NCI-H2227 (cell line): ENCODE measurements at regions not wholly inside any gene's neighbourhood (a gene's known extent, or its start where the extent isn't known, plus 50 kb on each side); places are given as distances from the start of the nearest gene placed in this dataset.
"Not testable (repeated sequence)": the region's sequence is repeated elsewhere in the genome, so short reads cannot be mapped to it uniquely, and the experiment has no call there.

Experiments
- DNase-seq: peaks from one replicate; lab custom pipeline; 2025; ENCODE audit not compliant: unreplicated experiment; lab: John Stamatoyannopoulos, UW

- DNase-seq: no peak
Measured at GRCh38 chrX:27162496-27162895, 300.6 kb downstream of the PPP4R3C start.

GRCh38 chrX:27156921-27157320 is 306.2 kb downstream of the PPP4R3C start:
- DNase-seq: not testable (repeated sequence)

GRCh38 chrX:27136325-27136724 is 326.8 kb downstream of the PPP4R3C start:
- DNase-seq: no peak

- DNase-seq: no peak
Measured at GRCh38 chrX:27132862-27133261, 330.3 kb downstream of the PPP4R3C start.

- DNase-seq: not testable (repeated sequence)
Measured at GRCh38 chrX:27087176-27087575, 376.0 kb downstream of the PPP4R3C start.

- DNase-seq: no peak
Measured at GRCh38 chrX:27086237-27086636, 376.9 kb downstream of the PPP4R3C start.

GRCh38 chrX:27085346-27085745 is 377.8 kb downstream of the PPP4R3C start:
- DNase-seq: no peak

- DNase-seq: no peak
Measured at GRCh38 chrX:27078371-27078770, 384.8 kb downstream of the PPP4R3C start.

GRCh38 chrX:27057883-27058282 is 405.3 kb downstream of the PPP4R3C start:
- DNase-seq: no peak

GRCh38 chrX:27039332-27039731 is 423.8 kb downstream of the PPP4R3C start:
- no peak for DNase-seq

- DNase-seq: no peak
Measured at GRCh38 chrX:27008486-27008885, 454.7 kb downstream of the PPP4R3C start.

- DNase-seq: no peak
Measured at GRCh38 chrX:26999634-27000033, 463.5 kb downstream of the PPP4R3C start.

GRCh38 chrX:26958261-26958660 is 504.9 kb downstream of the PPP4R3C start:
- no peak for DNase-seq

GRCh38 chrX:26954029-26954428 is 509.1 kb downstream of the PPP4R3C start:
- no peak for DNase-seq

GRCh38 chrX:26952213-26952612 is 510.9 kb downstream of the PPP4R3C start:
- no peak for DNase-seq

GRCh38 chrX:26927419-26927818 is 535.7 kb downstream of the PPP4R3C start:
- DNase-seq: no peak

GRCh38 chrX:26925088-26925487 is 538.1 kb downstream of the PPP4R3C start:
- no peak for DNase-seq

GRCh38 chrX:26922278-26922677 is 540.9 kb downstream of the PPP4R3C start:
- DNase-seq: no peak

GRCh38 chrX:26918631-26919030 is 544.5 kb downstream of the PPP4R3C start:
- DNase-seq: no peak

GRCh38 chrX:26916991-26917390 is 546.1 kb downstream of the PPP4R3C start:
- DNase-seq: no peak

GRCh38 chrX:26915064-26915463 is 548.1 kb downstream of the PPP4R3C start:
- DNase-seq: no peak

GRCh38 chrX:26914232-26914631 is 548.9 kb downstream of the PPP4R3C start:
- DNase-seq: no peak

GRCh38 chrX:26911785-26912184 is 551.4 kb downstream of the PPP4R3C start:
- DNase-seq: not testable (repeated sequence)

GRCh38 chrX:26909728-26910127 is 553.4 kb downstream of the PPP4R3C start:
- DNase-seq: no peak
